HG02763 (cell line): ENCODE measurements at regions not wholly inside any gene's neighbourhood (a gene's known extent, or its start where the extent isn't known, plus 50 kb on each side); places are given as distances from the start of the nearest gene placed in this dataset.

ENCODE experiments used
- ATAC-seq: cut with Tn5 transposase; IDR thresholded peaks from one replicate; pipeline ENCODE4 v1.9.1; 2021; ENCODE audit warnings: mild to moderate bottlenecking, moderate library complexity; ENCODE audit not compliant: unreplicated experiment

DNA sequence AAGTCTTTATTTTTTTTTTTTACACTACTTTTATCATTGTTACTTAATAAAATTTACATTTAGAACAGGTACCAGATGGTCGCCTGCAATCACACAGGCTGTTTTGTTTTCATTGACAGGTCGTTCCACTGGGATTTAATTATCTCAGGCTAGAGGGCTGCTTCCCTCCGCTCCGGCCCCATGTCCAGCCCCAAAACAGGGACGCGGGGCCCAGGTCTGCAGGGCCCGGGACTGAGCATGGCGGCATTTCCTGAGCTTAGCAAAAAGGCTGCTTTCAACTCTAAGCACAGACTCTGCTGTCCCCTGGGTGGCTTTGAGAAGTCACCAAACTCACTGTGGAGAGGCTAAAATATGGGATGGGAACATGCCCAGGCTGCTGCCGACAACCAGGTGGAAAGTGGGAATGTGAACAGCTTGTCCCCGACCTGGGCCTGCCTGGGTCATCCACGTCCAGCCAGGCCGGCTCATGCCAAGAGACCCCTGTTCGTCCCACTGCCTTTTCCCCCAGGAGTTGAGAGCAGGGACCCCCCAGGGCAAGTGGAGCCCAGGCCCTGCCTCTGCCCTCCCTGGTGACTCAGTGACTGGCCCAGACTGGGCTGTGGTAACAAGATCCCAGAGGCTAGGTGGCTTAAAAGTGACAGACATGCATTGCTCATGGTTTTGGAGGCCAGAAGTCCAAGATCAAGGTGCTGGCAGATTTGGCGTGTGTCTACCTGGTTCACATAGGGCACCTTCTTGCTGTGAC is 150.0 kb downstream of the SHANK2 start:
- no peak for ATAC-seq

- no peak for ATAC-seq
Observed at GRCh38 chr11:71101606-71102005, 150.8 kb downstream of the SHANK2 start.

DNA sequence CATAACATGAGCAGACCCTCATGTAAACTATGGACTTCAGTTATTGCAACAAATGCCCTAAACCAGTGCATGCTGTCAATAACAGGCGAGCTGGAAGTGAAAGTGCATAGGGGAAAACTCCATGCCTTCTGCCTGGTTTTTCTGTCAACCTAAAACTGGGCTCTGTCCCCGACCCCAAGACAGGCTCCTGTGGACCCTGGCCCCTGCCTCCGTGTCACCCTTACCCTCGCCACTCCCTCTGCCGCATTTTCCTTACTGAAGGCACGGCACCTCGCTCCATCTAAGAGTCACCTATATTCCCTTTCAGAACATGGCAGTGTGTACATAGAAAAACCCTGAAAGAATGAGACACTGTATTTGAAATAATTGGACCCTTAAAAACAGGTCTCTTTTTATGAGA is 151.3 kb downstream of the SHANK2 start:
- no peak for ATAC-seq

- no peak for ATAC-seq
Observed at GRCh38 chr11:71098776-71099175, 153.6 kb downstream of the SHANK2 start.

GRCh38 chr11:71097506-71098240 is 154.7 kb downstream of the SHANK2 start:
- no peak for ATAC-seq

DNA sequence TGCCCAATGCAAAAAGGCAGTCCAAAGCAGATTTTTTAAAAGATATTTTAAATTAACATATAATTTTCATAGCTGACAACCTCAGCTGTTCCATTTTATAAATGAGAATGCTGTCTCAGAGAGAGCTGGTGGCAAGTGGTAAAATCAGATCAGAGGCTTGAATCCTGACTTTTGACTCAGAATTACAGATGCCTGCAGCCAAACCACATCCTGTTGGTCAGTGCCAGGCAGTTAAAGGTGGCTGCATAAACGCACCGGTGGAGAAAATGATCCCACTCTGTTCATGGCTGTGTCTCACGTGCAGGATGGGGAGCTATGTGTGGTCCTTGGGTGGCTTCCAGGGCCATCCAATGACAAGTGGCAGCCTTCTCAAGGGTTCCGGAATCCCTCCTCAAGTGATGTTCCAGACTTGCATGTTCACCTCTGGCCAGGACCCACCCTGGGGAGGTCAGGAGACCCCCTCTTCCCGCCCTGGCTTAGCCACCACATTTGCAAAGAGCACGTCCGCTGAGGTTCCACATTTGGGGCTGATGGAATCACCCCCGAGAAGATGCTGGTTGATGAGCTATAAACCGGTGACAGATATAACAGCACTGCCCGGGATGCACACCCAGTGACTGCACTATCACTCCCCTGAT is 155.5 kb downstream of the SHANK2 start:
- ATAC-seq: no peak

DNA sequence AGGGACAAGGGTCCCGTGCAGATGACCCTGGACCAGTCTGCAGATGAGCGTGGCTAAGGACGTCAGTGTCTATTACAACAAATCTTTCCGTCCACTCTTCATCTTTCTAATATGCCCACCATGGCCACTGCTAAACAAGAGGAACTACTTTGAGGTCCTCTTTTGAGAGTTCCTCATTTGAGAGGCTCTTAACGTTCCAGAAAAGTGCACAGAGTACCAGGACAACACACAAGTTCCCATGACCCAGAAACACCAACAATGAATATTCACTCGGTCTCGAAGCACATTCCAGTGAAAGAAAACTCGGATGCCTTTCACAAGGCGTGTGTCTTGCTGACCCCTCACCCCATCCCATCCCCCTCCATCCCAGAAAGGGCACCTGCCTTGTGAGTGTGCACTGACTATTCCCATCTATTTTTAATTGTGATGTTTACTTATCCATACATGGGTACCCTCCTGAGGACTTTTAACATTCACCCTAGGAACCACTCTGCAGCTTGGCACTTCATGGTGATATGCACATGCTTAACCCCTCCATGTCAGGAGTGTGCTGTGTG is 157.0 kb downstream of the SHANK2 start:
- ATAC-seq: no peak

- no peak for ATAC-seq
Observed at GRCh38 chr11:71094296-71095077, 157.9 kb downstream of the SHANK2 start.

- ATAC-seq: no peak
Observed at GRCh38 chr11:71093783-71094182, 158.6 kb downstream of the SHANK2 start.

GRCh38 chr11:71091506-71092265 is 160.7 kb downstream of the SHANK2 start:
- no peak for ATAC-seq

GRCh38 chr11:71089571-71089970 is 162.8 kb downstream of the SHANK2 start:
- ATAC-seq: no peak

- ATAC-seq: peak; percentile 67
Observed at GRCh38 chr11:71088314-71089215, 163.8 kb downstream of the SHANK2 start.

- no peak for ATAC-seq
Observed at GRCh38 chr11:71086687-71087258, 165.6 kb downstream of the SHANK2 start.

GRCh38 chr11:71084306-71085012 is 167.9 kb downstream of the SHANK2 start:
- ATAC-seq: no peak

- no peak for ATAC-seq
Observed at GRCh38 chr11:71083105-71083504, 169.3 kb downstream of the SHANK2 start.

DNA sequence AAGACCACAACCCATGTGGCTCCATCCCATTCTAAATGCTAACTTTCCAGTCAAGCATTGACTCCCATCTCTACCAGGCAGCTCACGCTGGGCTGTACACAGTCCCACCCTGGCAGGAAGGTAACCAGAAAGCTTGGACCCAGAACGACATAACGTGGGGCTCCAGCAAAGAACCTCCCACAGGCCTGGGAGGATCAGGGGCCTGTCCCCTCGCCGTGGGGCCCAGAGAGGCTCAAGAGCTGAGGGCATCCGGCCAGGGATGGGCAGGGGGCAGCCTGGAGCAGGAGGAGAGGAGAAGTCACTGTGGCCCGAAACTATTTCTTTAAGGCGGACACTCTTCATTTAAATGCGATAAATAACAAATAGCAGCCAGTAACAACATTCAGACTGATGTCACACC is 169.9 kb downstream of the SHANK2 start:
- no peak for ATAC-seq

DNA sequence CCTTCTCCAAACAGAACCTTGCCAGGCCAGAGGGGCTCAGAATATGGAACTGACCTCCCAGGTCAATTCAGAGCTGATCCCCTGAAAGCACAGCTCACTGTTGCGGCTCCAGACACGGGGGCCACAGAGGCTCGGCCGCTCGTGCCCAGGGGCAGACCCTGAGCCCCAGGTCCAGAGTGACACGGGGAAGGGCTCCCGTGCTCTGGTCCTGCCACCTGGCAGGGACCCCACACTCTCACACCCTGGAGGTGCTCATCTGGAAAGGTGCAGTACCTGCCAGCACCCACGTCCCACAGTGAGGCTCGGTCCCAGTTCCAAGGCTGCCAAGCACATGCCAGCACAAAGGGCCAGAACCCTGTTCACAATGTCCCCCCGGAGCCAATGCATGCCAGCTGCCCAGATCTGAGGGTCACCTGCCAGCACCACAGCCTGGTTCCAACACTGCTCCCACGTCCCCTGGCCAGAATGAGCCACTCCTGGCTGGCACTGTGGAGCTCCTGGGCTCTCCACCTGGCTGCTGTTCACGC is 170.6 kb downstream of the SHANK2 start:
- no peak for ATAC-seq
